ENCODE measurements at regions not wholly inside any gene's neighbourhood (a gene's known extent, or its start where the extent isn't known, plus 50 kb on each side); places are given as distances from the start of the nearest gene placed in this dataset.

- TF ChIP-seq CTCF (conservative IDR thresholded peaks at IDR 0.05) (no peak), EZH2 (IDR thresholded peaks at IDR 0.05; ENCODE audit: low read depth) (no peak)
Observed at GRCh38 chr12:91434081-91434480, 251.5 kb upstream of the DCN start.

All from PC-9 (cell line).